GM10266 (cell line): ENCODE measurements at regions not wholly inside any gene's neighbourhood (a gene's known extent, or its start where the extent isn't known, plus 50 kb on each side); places are given as distances from the start of the nearest gene placed in this dataset.
A peak's percentile ranks its signal among the peaks of the same experiment; 100 is the strongest.

Source experiments
- DNase-seq: peaks from one replicate; pipeline ENCODE4 v3.0.0; 2012; ENCODE audit errors: extremely low spot score
- CTCF ChIP-seq: IDR thresholded peaks from 2 replicates; pipeline ENCODE4 v1.5.1; 2012; ENCODE audit warnings: mild to moderate bottlenecking, low read depth; ENCODE audit not compliant: control insufficient read depth, insufficient read depth; ENCODE audit errors: missing control alignments

GRCh38 chr6:6711832-6712448, 123.4 kb downstream of the LY86 start:
- TF ChIP-seq CTCF: no peak
- no peak for DNase-seq

- no peak for TF ChIP-seq CTCF
- peak; percentile 36 for DNase-seq
These were observed 124.2 kb downstream of the LY86 start for GRCh38 chr6:6712449-6713403.

- no peak for DNase-seq
- no peak for TF ChIP-seq CTCF
These were observed 125.1 kb downstream of the LY86 start for GRCh38 chr6:6713657-6714056.

GRCh38 chr6:6714118-6714897, 125.8 kb downstream of the LY86 start:
- no peak for TF ChIP-seq CTCF
- no peak for DNase-seq

GRCh38 chr6:6714953-6715352, 126.4 kb downstream of the LY86 start:
- TF ChIP-seq CTCF: no peak
- no peak for DNase-seq

GRCh38 chr6:6715465-6715864, 126.9 kb downstream of the LY86 start:
- no peak for TF ChIP-seq CTCF
- DNase-seq: no peak
